ENCODE measurements at regions not wholly inside any gene's neighbourhood (a gene's known extent, or its start where the extent isn't known, plus 50 kb on each side); places are given as distances from the start of the nearest gene placed in this dataset.

GRCh38 chr3:64971602-64972001 is 283.8 kb upstream of the ADAMTS9 start:
- no peak for TF ChIP-seq CTCF (IDR thresholded peaks at IDR 0.05)
- no peak for TF ChIP-seq POLR2A (IDR thresholded peaks at IDR 0.05)
